Right forelimb (tissue), 1 donor: ENCODE measurements at regions not wholly inside any gene's neighbourhood (a gene's known extent, or its start where the extent isn't known, plus 50 kb on each side); places are given as distances from the start of the nearest gene placed in this dataset.

Experiments used
- DNase-seq: peaks from one replicate; pipeline ENCODE4 v3.0.0-alpha.2; 2018

DNA sequence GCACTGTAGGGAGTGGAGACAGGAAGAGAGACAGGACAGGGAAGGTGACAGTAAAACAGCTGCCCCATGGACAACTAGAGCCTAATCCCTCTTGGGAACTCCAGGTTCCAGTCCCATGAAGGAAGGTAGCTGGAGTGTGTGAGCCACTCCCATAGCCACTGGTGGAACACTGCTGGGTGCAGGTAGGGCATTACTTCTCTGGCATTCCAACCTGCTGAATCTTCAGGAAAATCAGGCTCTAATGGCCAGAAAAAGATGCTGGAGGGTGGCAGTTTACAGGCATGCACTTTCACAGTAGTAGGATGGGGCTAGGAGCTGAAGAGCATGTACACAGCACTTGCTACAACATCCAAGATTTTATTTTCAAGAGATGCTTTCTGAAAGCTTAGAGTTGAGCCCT lies 259.4 kb downstream of the AUH start:
- no peak for DNase-seq

DNA sequence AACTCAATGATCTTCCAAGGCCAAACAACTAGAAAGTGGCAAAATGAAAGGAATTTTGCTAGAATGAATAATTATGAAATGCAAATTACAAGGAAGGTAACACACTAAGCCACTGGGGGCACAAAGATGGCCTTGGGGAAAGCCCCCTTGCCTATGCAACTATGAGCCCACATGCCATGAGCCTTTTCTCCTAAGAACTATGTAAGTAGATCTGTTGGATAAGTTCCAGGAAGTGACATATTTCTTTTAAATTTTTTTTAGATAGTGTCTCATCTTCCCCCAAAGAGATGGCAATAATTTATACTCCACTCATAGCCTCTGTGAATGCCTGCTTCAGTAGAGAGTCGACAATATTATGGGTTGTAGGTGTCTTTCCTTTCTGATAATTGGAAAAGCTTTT lies 257.8 kb downstream of the AUH start:
- DNase-seq = no peak

GRCh38 chr9:91106415-91107081 lies 255.2 kb downstream of the AUH start:
- no peak for DNase-seq

GRCh38 chr9:91111226-91111625 lies 250.5 kb downstream of the AUH start:
- no peak for DNase-seq

GRCh38 chr9:91111876-91112275 lies 249.8 kb downstream of the AUH start:
- no peak for DNase-seq

- no peak for DNase-seq
These were observed 248.7 kb downstream of the AUH start for GRCh38 chr9:91113016-91113415.

DNA sequence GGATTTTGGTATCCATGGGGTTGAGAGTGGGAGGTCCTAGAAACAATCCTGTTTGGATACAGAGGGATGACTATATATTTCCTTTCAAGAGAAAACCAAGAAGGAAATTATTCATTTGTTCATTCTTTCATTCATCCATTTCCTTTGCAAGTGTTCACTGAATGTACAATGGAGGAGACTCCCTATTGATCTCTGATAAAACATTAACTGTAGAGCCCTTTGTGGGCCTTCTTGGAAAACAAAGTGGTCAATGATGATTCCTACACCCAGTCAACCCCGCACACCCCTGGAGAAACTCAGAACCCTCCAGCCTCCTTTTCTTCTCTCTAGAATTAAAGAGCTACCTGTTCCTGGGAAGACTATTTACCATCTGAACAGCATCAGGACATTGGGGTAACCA lies 247.3 kb downstream of the AUH start:
- no peak for DNase-seq

DNA sequence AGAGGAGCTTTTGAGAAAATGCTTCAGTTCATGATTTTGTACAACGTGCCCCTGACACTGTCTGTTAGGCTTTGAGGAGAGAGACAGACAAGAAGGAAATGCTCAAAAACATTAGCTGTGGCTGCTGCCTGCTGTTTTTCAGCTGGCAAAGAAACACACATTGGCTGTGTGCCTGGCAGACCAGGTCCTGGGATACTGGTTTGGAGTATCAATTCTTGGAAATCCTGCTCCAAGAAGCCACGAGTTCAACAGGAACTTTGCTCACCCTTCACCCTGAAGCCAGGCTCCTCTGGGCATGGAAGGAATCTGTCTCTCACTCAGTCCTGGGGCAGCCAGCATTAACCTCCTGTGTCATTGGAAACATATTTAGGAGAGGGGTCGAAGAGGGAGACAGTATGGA lies 245.5 kb downstream of the AUH start:
- no peak for DNase-seq

GRCh38 chr9:91116711-91117110 lies 245.0 kb downstream of the AUH start:
- DNase-seq = no peak

GRCh38 chr9:91117474-91117891 lies 244.2 kb downstream of the AUH start:
- no peak for DNase-seq

GRCh38 chr9:91117959-91118703 lies 243.6 kb downstream of the AUH start:
- DNase-seq = peak; percentile 82

DNA sequence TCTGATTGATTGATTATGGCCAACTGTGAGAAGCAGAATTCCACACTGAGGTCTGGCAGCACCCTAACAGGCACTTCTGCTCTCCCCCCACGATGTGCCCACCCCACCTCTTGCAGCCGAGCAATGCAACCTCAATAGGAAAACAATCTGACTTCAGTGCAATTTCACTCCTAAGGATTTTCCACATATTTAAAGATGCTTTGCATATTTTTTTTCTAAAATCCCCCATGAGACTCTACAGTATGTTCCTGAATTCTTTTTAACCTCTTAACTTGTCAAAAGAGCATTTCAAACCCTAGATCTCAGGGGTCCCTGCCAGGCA lies 243.1 kb downstream of the AUH start:
- no peak for DNase-seq

- no peak for DNase-seq
These were observed 242.6 kb downstream of the AUH start for GRCh38 chr9:91119142-91119541.

GRCh38 chr9:91119679-91120078 lies 242.0 kb downstream of the AUH start:
- no peak for DNase-seq

DNA sequence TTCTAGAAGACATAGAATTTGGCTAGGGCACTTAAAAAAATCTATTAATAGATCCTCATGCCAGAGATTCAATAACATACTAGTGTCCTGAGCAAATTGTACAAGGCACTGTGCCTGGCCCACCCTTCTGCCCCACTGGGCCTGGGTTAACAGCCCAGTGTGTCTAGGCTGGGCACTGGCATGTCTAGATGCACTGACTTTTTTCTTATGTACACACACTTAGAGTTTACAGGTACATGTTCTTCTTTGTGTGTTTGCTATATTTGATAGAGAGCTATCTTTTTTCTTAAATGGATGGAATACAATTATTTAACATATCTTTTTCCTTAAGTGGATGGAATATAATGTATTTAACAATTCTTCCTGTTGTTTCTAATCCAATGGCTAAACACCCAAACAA lies 241.5 kb downstream of the AUH start:
- DNase-seq = no peak

- DNase-seq = no peak
These were observed 239.0 kb downstream of the AUH start for GRCh38 chr9:91122755-91123154.

DNA sequence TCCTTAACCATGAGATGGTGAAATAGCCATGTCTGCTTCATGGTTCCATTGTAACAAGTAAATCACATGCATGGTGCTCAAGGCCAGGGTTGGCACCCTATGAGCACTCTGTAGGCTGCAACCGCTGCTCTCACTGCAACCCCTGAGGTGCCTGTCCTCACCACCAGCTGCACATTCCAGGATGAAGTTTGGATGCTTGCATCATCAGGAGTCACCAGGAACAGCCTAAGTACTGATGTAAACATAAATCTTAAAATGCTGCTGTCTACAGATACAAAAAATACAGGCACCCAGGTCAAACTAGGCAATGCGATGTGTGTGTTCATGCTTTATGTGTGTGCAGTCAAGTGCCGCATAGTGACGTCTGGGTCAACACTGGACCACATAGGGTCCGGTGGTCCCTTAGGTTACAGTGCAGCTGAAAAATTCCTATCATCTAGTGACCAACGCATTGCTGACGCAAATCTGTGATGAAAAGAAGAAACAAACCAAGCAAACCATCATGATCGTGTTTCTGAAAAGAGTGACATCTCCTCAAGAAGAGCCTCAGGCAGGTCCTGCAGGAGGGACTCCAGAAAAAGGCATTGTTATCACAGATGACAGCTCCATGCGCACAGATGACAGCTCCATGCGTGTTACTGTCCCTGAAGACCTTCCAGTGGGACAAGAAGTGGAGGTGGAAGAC lies 234.8 kb downstream of the AUH start:
- DNase-seq = no peak

DNA sequence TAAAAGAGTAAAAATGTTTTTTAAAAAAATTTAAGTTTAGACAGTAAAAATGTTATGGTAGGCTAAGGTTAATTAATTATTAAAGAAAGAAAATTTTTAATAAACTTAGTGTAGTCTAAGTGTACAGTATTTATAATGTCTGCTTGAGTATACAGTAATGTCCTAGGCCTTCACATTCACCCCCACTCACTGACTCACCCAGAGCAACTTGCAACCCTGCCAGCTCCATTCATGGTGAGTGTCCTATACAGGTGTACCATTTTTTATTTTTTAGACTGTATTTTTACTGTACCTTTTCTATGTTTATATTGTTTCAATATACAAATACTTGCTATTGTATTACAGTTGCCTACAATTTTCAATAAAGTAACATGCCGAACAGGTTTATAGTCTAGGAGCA lies 234.1 kb downstream of the AUH start:
- DNase-seq = no peak

DNA sequence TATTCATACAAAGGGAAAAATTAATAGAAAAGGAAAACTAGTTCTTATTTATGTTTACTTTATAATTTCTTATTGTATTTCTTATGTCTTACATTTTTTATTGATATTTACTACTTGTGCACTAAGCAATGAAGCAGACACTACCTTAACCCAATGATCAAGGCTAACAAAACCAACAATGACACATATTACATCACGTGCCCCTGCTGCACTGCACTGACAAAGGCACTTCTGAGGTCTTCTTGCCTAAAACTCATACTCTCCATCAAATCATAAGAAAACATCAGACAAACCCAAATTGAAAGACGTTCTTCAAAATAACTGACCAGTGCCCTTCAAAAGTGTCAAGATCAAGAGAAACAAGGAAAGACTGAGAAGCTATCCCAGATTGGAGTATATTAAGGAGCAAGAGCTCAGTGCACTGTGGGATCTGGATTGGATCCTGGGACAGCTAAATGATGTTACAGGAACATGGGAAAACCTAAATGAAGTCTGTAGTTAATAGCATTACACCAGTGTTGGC lies 230.9 kb downstream of the AUH start:
- no peak for DNase-seq

GRCh38 chr9:91131433-91131839 lies 230.3 kb downstream of the AUH start:
- no peak for DNase-seq

GRCh38 chr9:91132576-91133073 lies 229.1 kb downstream of the AUH start:
- DNase-seq = no peak

DNA sequence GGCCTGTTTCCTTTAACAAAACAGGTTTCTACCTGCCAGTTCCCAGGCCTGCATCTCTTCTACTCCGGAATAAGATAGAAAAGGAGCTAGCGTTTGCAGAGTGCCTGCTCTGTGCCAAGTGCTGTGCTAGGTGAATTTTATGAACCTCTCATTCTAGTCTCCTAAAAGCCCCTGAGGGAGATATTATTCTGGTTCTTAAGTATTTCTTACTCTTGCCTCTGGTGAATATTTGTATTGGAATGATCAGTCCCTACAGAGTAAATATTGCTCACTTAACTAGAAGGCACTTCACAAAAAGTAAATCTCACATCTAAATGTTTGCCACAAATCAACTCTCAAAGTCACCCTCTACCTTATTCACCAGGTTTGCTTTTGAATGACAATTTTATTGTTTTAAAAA lies 227.1 kb downstream of the AUH start:
- no peak for DNase-seq

DNA sequence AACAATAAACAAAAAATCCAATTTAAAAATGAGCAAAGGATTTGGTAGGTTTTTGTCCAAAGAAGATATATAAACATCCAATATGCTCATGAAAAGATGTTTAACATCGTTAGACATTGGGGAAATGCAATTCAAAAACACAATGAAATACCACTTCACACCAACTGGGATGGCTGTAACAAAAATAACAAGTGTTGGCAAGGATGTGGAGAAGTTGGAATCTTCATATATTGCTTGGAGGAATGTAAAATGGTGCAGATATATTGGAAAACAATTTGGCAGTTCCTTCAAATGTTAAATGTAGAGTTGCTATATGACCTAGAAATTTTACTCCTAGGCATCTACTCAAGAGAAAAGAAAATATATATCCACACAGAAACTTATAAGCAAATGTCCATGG lies 224.3 kb downstream of the AUH start:
- no peak for DNase-seq

- no peak for DNase-seq
These were observed 223.0 kb downstream of the AUH start for GRCh38 chr9:91138760-91139159.
